Stimulated activated CD4-positive, alpha-beta T cell treated with anti-CD3 and anti-CD28 coated beads, Interleukin-12 subunit alpha, Interleukin-12 subunit beta, amount 100 ng/mL, for 4 hours (primary cell): ENCODE measurements at regions not wholly inside any gene's neighbourhood (a gene's known extent, or its start where the extent isn't known, plus 50 kb on each side); places are given as distances from the start of the nearest gene placed in this dataset.
A peak's percentile ranks its signal among the peaks of the same experiment; 100 is the strongest.
"Not testable (repeated sequence)": the region's sequence is repeated elsewhere in the genome, so short reads cannot be mapped to it uniquely, and the experiment has no call there.

ENCODE experiments used
- DNase-seq: peaks from one replicate; pipeline ENCODE4 v3.0.0-alpha.2; 2020

DNA sequence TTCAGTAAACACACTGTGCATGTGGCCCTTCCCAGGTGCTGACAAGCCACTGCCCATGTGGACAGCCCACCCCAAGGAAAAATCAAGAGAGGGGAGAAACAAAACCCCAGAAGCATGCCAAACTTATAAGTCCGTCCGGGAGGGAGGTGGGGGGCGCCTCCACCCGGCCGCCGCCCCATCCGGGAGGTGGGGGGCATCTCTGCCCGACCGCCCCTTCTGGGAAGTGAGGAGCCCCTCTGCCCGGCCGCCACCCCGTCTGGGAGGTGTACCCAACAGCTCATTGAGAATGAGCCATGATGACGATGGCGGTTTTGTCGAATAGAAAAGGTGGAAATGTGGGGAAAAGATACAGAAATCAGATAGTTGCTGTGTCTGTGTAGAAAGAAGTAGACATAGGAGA, 53.8 kb upstream of the C2CD4B start:
- no peak for DNase-seq

DNA sequence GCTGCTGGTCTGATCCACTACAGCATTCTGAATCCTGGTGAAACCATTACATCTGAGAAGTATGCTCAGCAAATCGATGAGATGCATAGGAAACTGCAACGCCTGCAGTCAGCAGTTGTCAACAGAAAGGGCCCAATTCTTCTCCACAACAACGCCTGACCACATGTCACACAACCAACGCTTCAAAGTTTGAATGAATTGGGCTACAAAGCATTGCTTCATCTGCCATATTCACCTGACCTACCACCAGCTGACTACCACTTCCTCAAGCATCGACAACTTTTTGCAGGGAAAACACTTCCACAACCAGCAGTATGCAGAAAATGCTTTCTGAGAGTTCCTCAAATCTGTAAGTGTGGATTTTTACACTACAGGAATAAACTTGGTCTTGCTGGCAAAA, 54.7 kb upstream of the C2CD4B start:
- no peak for DNase-seq

DNA sequence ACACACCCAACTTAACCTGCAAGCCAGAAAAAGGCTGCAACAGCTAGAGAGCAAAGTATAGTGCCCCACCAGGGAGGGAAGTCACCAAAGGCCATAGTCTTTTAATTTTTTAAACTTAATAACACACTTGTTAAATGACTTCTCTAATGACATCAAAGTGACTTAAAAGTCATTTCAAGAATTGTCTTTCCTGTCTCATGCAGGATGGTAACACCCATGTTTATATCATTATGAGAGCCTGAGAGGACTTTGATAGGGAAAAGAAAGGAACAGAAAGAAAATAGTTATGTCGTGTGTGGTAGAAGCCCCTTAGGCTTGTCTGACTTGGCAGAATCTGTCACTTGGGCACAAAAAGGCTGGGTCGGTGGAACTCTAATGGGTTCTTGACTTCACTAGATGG, 57.9 kb upstream of the C2CD4B start:
- DNase-seq: no peak

DNA sequence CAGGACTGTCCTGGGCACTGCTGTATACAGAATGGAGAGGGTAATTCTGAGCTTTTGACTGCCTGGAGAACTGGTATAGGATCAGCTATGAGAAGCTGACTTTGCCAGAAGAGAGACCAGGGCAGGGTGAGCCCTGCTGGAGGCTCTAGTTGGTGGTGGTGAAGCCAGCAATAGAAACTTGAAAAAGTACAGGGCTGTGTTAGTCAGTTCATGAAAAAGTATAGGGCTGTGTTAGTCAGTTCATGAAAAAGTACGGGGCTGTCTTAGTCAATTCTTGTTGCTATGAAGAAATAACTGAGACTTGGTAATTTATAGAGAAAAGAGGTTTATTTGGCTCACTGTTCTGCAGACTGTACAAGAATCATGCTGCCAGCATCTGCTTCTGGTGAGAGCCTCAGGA, 63.5 kb upstream of the C2CD4B start:
- no peak for DNase-seq

DNA sequence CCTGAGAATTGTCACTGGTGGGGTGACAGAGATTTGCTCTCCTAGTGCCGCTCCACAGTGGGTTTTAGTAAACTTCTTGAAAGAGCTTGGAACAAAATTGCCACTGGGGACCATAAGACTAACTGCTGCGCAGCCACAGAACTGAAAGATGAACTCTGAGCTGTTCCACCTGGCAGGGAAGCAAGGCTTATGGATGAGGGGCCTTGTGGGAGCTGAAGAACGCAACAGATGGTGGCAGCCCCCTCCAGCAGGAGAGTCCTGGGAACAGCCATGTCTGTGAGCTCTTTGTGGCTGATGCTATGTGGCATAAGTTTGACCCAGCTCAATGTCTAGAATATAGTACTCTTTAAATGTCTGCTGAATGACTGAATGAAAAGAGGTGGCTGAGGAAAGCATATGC, 66.8 kb upstream of the C2CD4B start:
- DNase-seq: no peak

DNA sequence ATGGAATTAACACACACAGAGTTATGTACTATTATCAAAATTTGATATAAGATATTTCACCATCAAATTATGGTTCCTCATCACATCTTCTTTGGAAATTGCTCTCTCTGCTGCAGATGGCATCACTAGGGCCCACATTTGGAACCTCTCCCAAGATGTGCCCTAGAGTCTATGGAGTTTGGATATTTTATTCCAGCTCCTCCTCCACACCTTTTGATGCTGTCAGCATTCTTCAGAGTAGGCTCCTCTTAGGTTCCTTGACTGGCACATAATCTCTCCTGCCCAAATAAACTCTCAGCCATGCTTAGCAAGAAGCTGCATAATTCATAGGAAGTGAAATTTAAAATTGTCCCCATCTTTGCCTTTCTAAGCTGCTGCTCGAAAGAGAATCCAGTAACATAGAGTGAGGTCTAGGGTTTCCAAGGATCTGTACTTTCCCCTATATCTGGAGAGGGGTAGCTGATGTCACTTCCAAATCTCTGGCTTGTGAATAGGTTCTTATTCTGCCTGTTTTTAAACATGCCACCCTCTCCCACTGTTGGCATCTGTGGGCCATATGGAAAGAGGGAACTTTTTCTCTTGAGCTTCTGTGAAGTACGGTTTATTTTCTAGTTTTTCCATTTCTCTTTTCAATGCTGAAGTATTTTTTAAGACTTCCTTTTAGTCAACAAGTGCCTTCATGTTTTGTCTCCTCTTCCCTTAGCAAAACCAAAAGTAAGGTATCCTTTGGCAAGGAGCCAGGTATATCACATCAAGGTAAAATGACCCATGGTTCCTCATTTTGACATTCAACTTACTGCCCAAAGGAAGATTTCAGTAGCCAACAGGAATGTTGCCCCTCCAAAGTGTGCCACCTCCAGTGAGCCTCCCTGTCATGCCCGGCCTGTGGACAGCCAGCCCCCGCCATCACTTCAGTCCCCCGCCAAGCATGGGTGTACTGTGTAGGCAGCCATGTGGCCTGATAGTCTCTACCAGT, 75.3 kb upstream of the C2CD4B start:
- no peak for DNase-seq

DNA sequence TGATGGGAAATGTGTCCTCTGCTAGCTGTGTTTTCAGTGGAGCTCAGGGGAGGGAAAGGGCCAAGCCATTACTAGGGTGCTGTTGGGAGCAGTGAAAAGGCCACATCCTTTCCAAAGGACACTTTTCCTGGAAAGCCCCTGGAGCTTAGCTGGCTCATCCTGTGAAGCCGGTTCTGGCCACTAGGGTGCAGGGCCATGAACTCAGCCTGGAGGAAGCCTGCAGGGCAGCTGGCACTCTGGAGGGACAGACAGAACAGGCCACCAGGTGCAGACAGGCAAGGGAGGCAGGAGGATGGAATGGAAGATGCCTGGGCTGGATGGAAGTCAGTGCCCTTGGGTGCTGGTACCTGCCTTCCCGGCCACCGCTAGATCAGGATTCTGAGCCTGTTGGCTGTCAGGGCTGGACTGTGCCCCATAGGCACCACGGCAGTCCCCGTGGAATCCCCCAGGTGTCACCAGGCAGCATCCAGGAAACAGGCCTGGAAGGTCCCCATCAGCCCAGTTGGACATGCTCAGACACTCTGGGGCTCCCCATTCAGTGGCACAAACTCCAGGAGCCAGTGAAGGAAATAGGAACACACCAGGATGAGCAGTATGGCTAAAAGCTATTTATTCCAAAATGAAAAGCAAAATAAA, 76.2 kb upstream of the C2CD4B start:
- no peak for DNase-seq

DNA sequence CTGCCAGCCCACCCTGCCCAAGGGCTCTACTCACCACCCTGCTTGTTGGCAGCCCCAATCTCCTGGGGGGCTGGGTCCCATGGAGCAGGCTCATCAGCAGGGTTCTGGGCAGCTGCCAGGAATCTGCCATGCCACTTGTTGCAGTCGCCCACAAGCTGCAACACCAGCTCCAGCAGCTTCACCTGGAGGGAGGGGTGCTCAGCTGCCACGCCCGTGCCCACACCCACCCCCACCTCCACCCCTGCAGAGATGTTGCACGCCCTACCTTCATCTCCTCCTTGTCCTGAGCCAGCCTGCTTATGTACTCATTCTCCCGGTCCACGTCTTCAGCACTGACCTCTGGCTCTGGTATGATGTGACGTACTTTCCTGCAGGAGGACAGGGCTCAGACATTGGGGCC, 77.9 kb upstream of the C2CD4B start:
- DNase-seq: no peak

DNA sequence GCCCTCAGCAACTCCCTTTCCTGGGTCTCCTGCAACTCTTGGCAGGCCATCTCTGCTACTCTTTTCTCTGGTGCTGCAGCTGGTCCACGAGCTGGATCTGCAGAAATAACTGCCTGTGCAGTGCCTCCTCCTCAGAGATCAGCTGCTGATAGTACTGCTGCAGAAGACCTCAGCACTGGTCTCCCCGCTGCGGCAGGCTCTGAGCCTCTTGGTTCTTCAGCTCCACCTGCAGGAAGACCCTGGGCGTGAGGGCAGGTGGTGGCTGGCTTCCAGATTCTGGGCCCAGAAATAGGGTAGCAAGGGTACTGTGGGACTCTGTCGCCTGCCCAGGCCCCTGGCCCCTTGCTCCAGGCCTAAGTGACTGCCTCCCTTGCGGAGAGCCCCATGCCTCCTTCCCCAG, 79.7 kb upstream of the C2CD4B start:
- DNase-seq: no peak

DNA sequence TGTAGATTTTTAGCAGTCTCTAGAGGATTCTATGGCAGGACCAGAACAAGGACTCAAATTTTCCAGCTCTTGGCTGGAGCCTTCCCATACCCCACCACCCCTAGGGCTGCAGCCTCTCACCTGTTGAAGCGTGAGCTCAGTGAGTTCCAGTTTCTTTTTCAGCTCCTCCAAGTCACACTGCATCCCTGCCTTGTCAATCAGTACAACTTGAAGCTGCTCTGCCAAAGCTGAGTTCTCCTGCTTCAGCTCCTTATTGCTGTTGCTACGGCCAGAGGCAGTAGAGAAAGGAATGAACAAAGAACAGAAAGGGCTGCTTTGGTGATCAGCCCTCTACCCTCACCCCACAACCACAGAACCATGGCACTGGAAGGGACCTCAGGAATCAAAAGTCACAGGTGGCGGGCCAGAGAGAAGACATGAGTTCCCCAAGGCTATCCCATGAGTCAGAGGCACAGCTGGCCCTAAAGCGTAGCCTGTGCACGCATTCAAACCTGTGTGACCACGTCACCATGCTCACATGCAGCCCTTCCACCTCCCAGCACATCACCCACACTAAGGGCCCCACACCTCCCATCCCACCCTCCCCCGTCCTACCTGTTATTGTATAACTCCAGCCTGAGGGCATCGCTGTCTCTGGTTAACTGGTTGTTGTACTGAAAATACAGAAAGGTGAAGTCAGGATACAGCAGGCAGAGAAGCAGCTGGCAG, 83.3 kb upstream of the C2CD4B start:
- DNase-seq: no peak

DNA sequence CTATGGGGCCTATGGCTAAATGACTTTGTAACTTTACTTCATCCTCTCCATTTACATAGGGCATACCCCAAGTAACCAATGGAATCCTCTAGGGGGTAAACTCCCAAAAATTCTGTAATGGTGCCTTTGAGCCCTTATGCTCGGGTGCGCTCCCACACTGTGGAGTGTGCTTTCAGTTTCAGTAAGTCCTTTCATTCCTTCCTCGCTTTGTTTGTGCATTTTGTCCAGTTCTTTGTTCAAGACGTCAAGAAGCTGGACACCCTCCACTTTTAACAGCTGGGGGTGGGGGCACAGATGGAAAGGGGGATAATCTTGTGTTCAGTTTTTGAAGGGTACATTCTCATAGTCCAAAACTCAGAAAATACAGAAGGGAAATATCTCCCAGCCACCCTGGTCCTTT, 84.4 kb upstream of the C2CD4B start:
- no peak for DNase-seq

DNA sequence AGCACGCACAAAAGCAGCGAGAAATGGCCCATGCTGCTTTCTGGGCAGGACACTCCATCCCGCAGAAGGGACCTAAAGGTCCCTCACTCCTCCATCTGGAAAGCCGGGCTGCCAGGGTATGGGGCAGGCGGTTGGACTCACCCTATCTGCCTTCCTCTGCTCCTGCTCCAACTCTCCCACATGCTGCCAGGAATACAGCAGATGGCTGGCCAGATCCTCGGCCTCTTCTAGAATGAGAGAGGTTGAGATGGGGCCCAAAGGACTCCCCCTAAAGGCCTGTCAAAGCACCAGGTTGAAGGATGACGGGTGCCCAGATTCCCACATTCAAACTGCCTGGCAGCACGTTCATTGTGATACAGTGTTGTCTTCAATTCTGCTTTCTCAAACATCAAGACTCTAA, 85.1 kb upstream of the C2CD4B start:
- no peak for DNase-seq

DNA sequence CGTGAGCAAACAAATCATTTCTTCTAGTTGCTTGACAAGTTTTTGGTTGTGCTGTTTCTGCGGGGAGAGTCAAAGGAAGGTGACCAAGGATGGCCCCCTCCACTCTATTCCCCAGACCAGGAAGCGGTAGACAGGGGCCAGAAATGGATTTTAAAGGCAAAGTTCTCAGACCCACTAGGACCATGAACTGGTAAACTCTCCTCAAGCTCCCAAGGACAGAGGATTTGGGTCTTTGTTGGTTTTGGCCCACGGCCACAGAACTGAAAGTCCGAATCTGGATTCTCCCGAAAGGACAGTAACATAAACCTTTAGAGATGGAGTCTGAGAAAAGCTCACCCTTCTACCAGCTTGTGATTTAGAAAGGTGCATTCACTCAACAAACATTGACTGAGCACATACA, 85.9 kb upstream of the C2CD4B start:
- no peak for DNase-seq

DNA sequence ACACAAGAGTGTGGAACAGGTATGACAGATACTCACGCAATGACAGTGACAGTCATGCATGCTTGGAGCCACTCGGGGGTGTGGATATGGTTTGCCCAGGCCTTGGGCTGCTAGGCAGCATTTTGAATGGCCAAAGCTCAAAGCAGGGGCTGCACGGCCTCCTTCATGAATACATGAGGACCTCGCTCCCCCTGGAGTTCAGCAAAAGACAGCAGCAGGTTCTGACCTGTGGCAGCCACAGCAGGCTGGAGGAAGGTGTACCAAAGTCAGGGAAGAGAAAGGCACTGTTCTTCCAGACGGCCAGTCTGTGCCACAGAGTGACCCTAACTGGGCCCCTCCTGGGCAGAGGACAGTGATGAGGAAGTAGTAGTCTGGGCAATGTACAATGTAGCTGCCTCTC, 88.2 kb upstream of the C2CD4B start:
- DNase-seq: no peak

DNA sequence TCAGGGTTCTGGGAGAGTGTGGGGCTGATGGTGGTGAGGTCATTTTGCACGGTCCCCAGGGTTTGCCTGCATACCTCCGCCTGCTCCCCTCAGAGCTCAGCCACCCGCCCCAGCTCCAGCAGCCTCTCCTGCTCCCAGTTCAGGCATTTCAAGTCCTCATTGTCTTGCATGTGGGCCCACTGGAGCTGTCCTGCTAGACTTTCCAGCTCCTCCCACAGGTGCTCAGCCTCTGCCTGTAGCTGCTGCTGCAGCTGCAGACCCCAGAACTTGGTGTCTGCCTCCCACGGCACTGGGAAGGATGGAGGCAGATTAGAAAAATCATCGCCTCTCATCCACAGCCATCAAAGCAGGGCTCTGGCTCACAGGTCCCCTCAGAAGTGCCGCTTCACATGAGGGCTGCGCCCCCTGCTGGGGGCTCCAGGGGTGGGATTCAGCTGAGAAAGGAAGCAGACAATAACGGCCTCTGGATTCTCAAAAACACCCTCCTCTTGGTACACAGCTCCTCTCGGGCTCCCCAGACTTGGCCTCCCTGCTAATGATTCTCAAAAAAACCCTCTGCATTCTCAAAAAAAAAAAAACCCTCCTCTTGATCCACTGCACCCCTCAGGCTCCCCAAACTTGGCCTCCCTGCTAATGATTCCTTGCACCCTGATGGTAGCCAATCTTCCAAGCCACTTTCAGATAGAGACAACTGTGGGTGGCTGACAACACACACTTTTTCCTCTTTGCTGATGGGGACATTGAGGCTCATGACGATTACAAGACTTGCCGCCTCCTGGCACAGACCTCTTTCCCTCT, 89.3 kb upstream of the C2CD4B start:
- peak; percentile 62 for DNase-seq

DNA sequence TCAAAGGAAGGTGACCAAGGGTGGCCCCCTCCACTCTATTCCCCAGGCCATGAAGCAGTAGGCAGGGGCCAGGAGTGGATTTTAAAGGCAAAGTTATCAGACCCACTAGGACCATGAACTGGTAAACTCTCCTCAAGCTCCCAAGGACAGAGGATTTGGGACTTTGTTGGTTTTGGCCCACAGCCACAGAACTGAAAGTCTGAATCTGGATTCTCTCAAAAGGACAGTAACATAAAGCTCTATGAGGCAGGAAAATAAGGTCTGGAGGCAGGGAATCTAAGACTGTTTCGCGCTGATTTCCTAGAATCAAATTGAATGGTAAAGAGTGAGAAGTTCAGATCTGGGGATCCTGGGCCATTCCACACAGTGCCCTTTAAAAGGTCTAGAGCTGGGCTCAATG, 91.3 kb upstream of the C2CD4B start:
- DNase-seq: not testable (repeated sequence)

DNA sequence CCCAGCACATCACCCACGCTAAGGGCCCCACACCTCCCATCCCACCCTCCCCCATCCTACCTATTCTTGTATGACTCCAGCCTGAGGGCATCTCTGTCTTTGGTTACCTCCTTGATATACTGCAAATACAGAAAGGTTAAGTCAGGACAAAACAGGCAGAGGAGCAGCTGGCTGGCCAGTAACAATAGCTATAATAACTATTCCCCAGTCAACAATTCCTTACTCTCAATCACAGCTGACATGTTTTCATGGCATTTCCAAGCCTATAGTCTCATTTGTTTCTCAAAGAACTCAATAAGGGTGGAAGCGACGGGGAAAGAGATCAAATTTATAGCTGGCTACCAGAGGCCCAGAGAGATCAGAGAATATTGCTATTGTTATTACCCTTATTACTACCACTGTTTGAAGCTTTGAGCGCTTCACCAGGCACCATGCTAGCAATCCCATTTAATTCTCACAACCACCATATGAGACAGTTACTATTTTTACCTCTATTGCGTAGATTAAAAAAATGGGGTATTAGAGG, 93.0 kb upstream of the C2CD4B start:
- no peak for DNase-seq

DNA sequence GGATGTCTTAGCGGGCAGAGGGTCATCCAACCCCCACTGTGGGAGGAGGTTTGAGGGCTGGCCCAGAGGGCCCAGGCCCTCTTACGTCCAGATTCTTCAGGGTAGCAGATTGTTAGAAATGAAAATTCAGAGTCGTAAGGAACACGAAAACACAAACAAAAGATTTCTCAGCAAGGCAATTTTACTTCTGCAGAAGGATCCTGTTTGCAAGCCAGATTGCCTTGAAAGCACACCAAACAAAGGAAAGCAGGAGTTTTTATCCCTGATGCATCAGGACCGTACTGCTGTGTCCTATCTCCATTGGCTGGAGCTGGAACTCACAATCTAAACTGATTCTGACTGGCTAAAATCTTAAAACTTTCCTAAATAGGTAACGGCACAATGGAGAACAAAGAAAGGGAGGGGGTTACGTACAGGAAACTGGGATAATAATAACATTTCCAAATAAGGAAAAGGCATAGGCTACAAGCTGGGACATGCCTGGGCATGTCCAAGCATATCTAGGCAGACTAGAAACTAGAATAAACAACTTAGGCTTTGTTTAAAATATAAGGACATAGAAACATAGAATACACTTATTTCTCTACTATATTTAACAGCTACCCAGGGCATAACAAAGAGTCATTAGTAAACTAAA, 97.3 kb upstream of the C2CD4B start:
- DNase-seq: no peak

DNA sequence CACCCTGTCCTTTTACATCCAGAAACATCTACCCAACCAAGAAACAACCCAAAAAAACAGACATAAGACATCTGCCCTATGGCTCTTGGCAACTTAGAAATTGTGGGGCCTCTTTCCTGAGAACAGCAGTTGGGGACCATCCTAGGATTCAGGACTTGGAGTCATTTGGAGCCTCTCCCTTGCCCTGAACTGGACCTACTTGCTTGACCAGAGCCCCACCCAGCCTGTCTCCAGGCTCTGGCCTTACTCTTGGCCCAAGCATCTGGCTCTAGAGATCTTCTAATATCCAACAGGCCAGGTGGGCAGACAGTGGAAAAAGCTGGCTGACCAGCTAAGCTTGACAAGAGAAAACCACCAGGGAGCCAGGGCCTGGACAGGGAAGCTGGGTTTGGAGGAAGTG, 99.1 kb upstream of the C2CD4B start:
- no peak for DNase-seq

DNA sequence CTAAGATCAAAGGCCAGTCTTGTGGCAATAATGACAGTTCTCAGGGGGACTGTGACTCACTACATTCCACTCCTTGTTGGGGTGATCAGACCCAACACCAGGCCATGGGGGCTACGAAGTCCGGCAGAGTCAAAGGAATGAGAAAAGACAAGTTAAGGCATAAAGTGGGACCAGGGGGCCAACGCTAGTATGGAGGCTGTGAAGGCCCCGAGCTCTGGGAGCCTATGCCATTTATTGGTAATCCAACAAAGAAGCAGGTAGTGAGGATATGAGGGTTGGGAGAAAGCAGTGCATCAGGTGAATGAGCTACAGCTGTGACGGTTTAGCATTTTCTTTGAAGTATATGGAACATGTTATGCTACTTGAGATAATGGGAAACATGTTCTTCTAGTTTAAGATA, 104.4 kb upstream of the C2CD4B start:
- no peak for DNase-seq

DNA sequence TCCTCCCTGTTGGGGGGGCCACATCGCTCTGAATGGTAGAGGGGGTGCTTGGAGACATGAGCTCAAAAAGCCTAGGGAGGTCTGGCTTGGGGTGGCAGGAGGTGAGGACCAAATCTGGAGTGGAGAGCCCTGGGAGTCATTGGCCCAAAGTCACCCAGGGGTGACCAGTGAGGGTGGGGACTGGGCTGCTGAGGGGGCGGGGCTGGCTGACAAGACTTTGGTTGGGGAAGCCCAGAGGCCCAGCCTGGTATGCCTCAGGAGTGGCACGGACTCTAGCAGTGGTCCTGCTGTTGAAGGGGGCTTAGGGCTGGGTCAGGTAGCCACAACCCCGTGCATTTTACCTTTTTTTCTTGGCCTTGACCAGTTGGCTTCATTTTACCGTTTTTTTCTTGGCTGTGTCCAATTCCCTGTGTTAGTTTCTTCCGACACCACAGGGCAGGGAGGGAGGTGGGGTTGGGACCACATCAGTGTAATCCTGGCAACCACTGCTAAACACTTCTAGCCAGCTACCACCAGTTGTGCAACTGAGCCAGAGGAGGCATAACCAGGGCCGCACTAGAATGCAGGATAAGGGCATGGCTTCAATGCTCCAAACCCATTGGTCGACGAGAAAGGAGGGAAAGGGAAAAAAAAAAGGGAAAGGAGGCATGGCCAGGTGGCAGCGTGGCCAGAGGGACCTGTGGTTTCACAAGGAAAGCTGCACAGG, 105.3 kb upstream of the C2CD4B start:
- DNase-seq: no peak

DNA sequence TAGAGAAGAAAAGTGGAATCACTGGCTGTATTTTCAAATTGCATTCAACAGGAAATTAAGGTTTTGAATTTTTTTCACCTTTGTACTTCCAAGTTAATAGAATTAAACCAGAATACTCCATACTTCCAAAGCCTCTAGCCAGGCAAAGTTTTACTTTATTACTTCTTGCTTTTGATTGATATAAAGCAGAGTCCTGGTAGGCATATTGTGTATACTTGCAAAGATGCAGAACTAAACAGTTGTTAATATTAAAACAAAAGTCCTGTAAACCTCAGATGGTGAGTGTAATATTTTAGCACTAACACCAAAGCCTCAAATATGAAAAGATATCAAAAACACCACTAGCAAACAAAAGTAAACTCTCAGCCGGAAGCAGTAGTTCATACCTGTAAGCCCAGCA, 107.2 kb upstream of the C2CD4B start:
- no peak for DNase-seq
